Suprapubic skin (tissue), 4 donors: ENCODE measurements at regions not wholly inside any gene's neighbourhood (a gene's known extent, or its start where the extent isn't known, plus 50 kb on each side); places are given as distances from the start of the nearest gene placed in this dataset.

Experiments
- CTCF ChIP-seq, 2 donors: fragments of 200-600 bp in 1 of 2; fragments of 450-650 bp in 1 of 2; sonication (generic) in 1 of 2; IDR thresholded peaks; one replicate each; pipeline ENCODE4 v1.5.1; 2016 to 2019; ENCODE audit warnings: antibody characterized with exemption in 2 of 2, mild to moderate bottlenecking in 1 of 2, moderate library complexity in 1 of 2
- EP300 ChIP-seq: sonication (generic); formaldehyde crosslinking; IDR thresholded peaks from one replicate; pipeline ENCODE4 v1.6.1; 2017; ENCODE audit warnings: antibody characterized with exemption
- POLR2A ChIP-seq, 2 donors: fragments of 450-650 bp; IDR thresholded peaks; one replicate each; pipeline ENCODE4 v1.6.1; 2017; ENCODE audit warnings: antibody characterized with exemption in 2 of 2, mild to moderate bottlenecking in 2 of 2, moderate library complexity in 2 of 2
- POLR2AphosphoS5 ChIP-seq, 3 donors: sonication (generic); formaldehyde crosslinking; IDR thresholded peaks; one replicate each; pipeline ENCODE4 v1.6.1; 2017; ENCODE audit warnings: antibody characterized with exemption in 3 of 3

DNA sequence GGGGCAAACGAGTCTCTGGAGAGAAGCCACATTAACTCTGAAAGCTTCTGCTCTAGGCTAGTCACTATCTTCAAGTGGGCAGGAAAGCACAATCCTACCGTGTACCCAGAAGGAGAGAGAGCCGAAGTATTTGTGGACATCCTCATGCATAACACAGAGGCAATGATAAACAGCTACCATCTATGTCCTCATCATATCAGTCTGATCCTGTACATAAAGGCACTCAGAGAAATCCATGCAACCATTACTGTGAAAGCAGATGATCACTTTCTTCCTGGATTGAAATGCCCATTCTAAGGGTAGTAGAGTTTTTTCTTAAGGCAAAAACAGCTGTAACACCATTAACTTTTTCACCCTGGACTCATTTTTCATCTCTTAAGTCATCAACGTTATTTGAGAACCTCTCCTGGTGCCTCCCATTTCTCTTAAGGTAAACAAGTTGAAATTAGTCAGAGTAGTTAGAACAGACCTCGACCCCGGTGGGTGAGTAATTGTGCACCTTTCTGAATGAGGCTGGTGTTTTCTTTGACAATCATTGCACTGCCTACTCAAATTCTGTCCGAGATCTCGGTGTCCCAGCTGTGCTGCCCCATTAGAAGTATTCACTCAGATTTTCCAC is 327.4 kb downstream of the SHQ1 start:
- TF ChIP-seq CTCF (IDR thresholded peaks at IDR 0.05) (no peak), POLR2A (IDR thresholded peaks at IDR 0.05) (no peak), POLR2AphosphoS5 (IDR thresholded peaks at IDR 0.05) (no peak), EP300 (no peak)
